Renal cortex interstitium (tissue), 11 donors: ENCODE measurements at regions not wholly inside any gene's neighbourhood (a gene's known extent, or its start where the extent isn't known, plus 50 kb on each side); places are given as distances from the start of the nearest gene placed in this dataset.
A peak's percentile ranks its signal among the peaks of the same experiment; 100 is the strongest.

ENCODE experiments used
- DNase-seq, 11 donors: peaks; one replicate each; pipeline ENCODE4 v3.0.0-alpha.2; 2013; ENCODE audit warnings: low read depth in 9 of 11, low spot score in 4 of 11; ENCODE audit errors: extremely low read depth in 1 of 11

- no peak for DNase-seq
Measured at GRCh38 chr16:80074329-80074728, 466.5 kb upstream of the DYNLRB2 start.

DNA sequence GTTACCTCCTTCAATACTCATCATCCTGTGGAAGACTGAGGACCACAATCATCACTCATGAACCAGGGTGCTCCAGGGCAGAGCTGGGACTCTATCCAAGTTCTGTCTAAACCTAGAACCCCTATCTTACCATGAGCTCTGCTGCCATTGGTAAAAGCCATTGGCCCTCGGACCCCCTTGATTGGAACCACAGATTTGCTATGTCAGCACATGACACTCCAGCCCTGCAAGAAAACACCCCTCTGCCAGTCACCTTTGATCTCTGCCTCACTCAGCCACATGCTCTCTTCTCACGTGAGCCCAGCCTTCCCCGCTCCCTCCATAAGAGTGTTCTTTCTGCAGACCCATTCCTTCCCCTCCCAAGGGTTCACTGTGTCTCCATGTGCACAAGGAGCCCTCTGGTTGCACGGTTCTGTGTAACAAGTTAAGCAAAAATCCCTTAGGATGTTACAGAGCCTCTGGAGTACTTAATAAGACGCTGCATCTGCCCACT, 468.8 kb upstream of the DYNLRB2 start:
- DNase-seq: no peak

DNA sequence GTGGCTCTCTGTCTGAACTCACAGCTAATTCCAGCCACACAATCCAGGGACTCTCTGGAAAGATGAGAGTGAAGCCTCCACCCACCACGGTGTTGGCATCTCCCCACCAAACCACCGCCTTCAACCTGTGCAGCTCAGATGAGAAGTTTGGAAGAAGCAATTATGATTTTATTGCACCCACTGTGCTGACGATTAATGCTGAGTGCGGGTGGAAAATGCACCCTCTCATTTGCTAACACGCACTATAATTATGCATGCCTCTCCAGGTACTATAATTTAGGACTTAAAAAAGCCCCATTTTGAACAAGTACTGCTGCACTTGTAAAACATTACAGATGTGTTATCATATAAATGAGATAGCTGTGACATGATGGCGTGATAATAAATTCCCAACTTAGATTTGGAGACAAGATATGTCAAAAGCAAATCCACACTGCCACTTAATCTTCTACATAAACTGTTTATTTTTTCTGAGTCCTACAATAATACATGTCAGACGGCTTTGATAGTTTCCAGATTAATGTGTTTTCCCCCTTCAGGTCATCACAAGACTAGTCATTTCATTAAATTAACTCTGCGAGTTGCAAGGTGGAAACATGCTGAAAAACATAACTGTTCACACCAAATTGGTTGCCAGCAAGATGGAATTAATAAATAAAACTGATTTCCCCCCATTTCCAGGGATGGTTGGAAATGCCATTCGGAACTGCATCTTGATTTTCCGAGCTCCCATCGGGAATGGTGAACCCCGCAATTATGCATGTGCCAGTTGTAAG, 466.5 kb upstream of the MAF start:
- no peak for DNase-seq

DNA sequence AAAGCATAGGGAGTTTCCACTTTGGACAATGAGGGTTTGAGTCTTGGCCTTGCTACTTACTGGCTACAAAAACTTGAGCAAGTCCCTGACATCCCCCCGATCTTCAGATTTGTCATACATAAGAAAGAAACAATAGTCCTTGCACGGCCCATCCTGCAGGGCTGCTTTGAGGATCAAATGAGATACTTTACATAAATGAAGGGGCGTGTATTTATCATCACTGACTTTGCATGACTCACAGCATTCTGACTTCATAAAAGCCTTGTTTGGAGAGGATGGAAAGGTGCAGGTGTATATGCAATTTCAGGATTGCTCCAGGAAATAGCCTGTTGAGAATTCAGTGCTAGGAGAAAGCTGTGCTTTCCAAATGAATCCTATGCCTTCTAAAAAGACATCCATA, 465.0 kb upstream of the MAF start:
- DNase-seq: no peak

GRCh38 chr16:80063713-80064069, 463.2 kb upstream of the MAF start:
- no peak for DNase-seq

DNA sequence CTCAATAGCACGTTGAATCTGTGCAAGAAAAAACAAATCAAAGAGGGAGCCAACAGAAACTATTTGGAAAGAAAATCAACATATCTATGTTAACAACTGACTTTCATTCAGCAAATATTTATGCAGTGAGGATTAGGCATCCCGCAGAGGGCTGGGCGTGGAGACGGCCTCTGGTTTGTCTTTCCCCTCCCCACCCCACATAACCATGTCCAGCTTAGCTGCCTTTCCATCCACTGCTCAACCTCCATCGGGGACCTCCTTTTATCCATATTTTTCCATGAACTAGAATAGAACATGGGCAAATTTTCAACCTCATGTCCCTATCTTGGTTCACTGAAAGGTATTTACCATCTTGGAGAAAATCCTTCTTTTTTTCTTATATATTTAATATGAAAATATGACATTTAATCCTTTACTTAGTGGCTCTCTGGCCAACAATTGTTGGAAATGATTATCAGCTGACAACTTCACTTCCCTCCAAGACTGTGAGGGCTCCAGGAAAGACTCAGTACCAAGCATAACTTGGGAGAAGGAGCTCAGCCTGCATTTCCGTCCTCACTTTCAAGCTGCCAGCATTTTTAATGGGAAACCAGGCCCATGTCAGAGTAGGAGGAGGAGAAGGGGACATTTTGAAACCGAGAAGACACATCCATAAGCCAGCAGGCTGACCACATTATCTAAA, 462.6 kb upstream of the MAF start:
- DNase-seq: no peak

DNA sequence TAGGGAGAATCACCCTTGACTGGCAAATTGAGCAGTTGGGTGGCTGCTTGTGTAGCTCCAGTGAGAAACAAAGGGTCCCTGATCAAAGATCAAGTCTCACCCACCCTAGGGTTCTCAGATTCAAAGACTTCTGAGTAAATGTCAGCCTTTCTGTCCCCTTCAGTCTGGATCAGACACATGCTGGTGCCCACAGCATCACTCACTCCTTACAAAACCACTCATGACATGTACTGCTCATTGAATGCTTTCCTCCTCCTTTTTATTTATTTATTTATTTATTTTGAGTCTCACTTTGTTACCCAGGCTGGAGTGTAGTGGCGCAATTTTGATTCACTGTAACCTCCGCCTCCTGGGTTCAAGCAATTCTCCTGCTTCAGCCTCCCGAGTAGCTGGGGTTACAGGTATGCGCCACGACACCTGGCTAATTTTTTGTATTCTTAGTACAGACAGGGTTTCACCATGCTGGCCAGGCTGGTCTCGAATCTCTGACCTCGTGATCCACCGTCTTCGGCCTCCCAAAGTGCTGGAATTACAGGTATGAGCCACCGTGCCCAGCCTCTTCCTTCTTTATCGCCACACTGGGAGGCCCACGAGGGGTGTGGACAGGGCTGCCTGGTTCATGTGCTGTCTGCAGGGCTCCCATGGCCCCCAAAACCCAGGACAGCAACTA, 462.0 kb upstream of the MAF start:
- DNase-seq: no peak

- no peak for DNase-seq
Measured at GRCh38 chr16:80060470-80060869, 459.9 kb upstream of the MAF start.

GRCh38 chr16:80059836-80060235, 459.3 kb upstream of the MAF start:
- DNase-seq: no peak

- DNase-seq: peak in 3 of 11 donors; percentile 4 to 20 (median 13)
Measured at GRCh38 chr16:80058214-80058613, 457.7 kb upstream of the MAF start.

GRCh38 chr16:80056324-80056723, 455.8 kb upstream of the MAF start:
- DNase-seq: no peak

- DNase-seq: no peak
Measured at GRCh38 chr16:80055831-80056230, 455.3 kb upstream of the MAF start.

DNA sequence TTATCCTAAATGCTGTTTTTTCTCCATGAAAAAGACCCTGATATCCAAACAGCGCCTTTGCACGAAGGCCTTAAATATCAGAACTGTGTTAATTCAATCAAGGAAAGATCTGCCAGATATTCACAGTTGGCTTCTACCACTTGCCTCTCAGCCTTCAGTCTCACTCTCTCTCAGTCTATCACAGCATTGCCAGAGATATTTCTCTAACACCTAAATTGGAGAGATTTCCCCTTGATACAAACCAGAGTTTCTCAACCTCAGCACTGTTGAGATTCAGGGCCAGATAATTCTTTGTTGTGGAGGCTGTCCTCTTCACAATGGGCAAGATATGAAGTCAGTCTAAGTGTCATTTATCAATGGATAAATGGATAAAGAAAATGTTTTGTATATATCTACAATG, 454.1 kb upstream of the MAF start:
- DNase-seq: no peak

GRCh38 chr16:80051040-80051439, 450.5 kb upstream of the MAF start:
- no peak for DNase-seq

- DNase-seq: no peak
Measured at GRCh38 chr16:80048250-80048649, 447.7 kb upstream of the MAF start.

DNA sequence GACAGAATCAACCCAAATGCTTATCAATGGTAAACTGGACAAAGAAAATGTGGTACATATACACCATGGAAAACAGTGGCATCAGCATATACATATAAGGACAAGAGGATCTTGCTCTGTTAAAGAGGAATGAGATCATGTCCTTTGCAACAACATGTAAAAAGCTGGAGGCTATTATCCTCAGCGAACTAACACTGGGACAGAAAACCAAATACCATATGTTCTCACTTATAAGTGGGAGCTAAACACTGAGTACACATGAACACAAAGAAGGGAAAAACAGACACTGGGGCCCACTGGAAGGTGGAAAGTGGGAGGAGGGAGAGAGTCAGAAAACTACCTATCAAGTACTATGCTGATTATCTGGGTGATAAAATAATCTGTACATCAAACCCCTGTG, 447.3 kb upstream of the MAF start:
- no peak for DNase-seq

DNA sequence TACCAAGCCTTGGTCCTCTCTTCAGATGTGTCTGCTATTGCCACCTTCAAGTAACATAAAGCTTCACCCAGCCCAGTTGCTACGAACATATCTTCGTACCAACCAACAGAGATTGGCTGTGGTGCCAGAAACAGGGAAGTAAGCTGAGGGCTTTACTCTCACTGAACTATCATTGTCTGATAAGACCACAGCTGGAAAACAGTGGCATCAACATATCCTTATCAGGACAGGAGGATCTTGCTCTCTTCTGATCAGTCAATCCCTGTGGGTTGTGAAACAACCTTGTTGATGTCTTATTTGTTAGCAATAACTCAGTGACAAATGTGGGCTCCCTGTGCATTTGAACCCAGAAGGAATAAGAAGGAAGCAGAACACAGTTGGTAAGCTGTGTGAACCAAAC, 446.3 kb upstream of the MAF start:
- DNase-seq: no peak

- no peak for DNase-seq
Measured at GRCh38 chr16:80046261-80046660, 445.7 kb upstream of the MAF start.

GRCh38 chr16:80045861-80046260, 445.3 kb upstream of the MAF start:
- DNase-seq: no peak

DNA sequence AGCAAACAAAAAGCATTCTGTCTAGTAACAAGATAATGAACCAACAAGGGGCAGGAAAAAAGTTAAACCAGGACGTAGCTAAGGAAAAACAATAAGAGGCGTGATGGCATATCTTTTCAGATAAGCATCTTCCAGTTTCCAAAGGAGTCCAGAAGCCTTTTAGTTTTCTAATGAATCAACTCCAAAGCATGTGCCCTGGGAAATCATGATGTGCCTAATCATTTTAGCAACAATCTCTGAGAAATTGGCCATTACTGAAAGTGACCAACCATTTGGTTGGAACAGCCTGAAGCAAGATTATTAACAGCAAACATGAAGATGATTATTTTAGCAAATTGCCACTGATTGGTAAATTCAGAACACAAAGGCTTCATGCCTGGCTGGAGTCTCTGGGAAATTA, 440.9 kb upstream of the MAF start:
- no peak for DNase-seq
